ENCODE measurements at regions not wholly inside any gene's neighbourhood (a gene's known extent, or its start where the extent isn't known, plus 50 kb on each side); places are given as distances from the start of the nearest gene placed in this dataset.

DNA sequence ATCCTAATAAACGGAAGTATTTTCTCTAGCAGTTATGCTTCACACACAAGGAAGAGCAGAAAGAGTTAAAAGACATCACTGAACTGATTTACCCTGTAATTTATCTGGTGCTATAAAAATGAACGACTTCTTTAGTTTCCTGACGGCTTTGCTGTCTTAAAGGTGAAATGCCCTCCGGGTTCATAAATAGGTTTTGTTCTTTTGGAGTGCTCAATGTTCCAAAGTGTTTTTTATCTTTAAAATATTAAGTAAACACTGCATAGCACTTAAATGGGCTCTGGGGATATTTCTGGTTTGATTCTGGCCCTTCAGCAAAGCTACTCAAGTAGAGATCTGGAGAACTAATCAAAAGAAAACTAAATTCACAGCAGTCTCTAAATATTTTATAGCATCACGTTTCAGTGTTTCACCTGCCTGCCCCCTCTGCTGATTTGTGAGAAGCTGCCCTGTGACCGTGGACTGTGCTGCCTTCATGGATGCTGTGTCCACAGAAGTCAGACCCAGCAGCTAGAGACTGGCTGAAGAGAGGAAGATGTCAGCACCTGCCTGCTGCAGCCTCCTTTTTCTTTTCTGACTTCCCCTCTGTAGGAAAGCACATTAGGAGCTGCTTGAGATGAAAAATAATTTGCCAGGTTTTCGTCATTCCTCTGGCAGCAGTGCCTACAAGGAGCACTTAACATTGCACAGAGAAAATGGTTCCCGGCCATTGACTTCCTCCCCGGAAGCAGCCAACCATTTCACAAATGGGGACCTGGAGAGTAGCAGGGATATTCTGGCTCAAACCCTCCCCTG, 205.1 kb upstream of the FSCB start:
- DNase-seq (ENCODE audit: low read depth in 2 of 2): no peak

DNA sequence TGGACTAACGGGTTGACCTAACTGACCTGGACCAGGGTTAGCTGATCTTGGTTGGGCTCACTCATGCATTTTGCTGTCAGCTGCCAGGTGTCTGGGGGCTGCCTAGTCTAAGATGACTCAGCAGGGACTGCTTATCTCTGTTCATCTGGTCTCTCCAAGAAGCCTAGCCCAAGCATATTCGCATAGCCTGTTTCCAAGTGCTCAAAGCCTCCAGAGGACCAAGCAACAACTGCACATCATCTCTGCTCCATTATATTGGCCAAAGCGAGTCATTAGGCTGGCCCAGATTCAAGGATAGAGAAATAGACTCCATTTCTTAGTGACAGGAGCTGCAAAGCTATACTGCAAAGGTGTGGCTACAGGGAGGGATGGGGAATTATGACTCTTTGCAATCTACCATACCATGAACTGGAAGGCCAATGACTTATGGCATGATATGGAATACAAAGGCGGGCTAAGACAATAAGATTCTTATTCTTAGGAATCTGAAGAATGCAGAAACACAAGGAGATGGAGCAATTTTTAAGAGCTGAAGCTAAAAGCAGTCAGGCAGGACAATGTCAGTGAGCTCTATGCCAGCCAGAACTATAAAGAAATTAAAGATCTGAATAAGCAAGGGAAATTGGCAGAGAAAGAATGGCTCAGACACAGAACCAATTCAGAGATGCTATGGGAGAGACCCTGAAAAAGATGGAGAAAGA, 194.6 kb upstream of the FSCB start:
- no peak for DNase-seq (ENCODE audit: low read depth in 2 of 2)

DNA sequence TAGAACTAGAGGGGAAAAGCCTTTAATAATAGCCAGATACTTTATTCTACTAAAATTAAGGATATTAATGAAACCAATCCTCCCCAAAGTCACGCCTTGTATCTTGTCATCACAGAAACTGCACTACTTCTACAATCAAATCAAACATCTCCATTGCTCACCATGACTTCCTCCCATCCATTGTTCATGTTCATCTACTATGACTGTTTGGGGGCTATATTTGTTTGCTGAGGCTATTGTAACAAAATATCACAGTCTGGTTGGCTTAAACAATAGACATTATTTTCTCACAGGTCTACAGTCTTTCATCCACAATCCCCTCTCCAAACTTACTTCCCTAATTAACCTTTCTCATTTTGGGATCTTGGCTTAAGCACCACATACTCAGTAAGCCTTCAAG, 193.6 kb upstream of the FSCB start:
- DNase-seq (ENCODE audit: low read depth in 2 of 2): no peak

DNA sequence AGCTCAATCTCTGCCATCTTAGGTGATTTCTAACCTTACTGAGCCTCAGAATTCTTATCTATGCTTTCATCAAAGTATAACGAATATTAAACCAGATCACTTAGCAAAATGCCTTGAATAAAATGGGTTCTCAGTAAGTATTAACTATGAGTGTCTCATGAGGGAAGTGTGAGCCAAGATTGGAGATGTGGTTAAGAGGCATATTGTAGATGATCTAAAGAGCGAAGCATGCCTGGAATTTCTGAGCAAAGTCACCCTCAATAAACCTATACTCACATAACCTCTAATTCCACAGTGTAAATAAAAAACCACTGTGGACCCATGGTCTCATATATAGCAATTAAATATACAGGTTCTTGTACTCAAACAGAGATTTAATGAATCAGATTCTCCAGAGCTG, 193.1 kb upstream of the FSCB start:
- peak in 1 of 2 experiments; percentile 10 for DNase-seq (ENCODE audit: low read depth in 2 of 2)

DNA sequence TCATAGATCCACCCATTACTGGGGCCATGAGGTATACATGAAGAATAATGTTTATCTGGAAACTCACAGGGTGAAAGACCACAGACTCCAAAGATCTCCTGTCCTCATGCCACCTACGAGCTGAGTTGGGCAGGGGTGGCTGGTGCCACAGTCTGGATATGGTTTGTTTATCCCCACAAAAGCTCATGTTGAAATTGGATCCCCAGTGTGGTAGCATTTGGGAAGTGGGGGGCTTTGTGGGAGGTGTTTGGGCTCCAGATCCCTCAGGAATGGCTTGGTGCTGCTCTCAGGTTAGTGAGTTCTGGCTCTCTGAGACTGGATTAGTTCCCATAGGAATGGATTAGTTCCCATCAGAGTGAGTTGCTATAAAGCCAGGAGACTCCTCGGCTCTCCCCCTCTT, 192.3 kb upstream of the FSCB start:
- DNase-seq (ENCODE audit: low read depth in 2 of 2): no peak

DNA sequence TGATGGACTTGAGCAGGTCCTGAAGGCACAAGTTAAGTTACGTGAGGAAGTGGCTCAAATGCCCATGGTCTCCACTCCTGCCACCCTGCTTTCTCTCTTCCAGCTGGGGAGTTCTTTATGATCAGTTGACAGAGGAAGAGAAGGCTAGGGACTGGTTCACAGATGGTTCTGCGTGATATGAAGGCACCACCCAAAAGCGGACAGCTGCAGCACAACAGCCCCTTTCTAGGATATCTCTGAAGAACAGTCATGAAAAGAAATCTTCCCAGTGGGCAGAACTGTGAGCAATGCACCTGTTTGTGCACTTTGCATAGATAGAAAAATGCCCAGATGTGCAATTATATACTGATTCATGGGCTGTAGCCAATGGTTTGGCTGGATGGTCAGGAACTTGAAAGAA, 162.4 kb upstream of the FSCB start:
- DNase-seq (ENCODE audit: low read depth in 2 of 2): no peak

DNA sequence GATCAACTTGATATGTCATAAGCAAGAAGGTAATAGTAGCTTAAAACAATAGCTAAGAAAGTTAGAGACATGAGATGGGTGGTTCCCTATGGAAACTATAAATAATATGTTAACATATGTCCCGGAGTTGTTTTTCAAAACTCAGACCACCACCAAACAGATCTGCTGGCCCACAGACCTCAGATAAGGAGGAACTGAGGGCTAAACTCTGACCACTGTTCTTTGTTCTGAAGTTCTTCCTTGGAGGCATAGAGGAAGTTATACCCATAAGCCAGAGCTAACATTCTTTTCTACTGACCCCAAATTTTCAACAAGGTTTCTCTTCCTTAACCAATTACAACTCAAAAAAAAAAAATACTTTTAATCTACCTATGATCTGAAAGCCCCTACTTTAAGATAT, 156.1 kb upstream of the FSCB start:
- DNase-seq (ENCODE audit: low read depth in 2 of 2): no peak

DNA sequence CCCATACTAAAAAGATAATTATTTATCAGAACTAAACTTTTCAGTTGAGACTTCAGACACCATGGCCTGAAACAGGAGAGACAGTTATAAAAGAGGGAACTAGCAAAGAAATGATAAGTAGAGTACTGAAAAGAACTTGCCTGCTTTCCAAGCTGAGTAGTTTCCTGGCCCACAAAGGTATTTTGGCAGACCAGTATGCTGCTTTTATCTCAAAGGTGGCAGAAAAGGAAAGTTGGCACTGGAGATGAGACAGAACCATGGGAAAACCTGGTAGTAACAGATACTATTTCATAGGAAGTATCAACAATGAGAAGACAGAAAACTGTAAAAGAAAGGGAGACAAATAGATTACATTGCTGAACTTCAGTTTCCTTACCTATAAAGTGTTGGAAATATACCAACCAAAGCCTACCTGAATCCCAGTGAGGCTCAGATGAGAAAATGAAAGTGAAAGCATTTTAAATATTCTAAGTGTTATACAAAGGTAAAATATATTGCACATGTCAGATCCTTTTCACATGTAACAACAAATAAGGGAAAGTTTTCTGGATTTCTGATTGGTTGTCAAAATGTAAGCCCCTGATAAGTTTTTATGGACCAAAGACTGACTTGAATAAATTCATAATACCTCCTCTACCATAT, 155.3 kb upstream of the FSCB start:
- no peak for DNase-seq (ENCODE audit: low read depth in 2 of 2)

DNA sequence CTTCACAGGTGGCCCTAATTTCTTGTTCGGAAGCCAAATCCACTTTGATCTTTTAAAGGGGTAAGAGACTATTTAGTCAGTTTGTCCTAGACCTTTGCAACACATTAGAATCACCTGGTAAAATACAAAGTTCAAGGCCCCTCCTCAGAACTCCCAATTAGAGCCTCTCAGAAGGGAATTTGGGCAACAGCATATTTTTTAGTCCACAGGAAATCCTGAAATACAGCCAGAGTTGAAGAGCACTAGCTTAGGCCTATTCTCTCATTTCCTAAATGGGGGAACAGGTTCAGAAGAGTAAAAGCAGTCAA, 151.3 kb upstream of the FSCB start:
- DNase-seq (ENCODE audit: low read depth in 2 of 2): no peak

DNA sequence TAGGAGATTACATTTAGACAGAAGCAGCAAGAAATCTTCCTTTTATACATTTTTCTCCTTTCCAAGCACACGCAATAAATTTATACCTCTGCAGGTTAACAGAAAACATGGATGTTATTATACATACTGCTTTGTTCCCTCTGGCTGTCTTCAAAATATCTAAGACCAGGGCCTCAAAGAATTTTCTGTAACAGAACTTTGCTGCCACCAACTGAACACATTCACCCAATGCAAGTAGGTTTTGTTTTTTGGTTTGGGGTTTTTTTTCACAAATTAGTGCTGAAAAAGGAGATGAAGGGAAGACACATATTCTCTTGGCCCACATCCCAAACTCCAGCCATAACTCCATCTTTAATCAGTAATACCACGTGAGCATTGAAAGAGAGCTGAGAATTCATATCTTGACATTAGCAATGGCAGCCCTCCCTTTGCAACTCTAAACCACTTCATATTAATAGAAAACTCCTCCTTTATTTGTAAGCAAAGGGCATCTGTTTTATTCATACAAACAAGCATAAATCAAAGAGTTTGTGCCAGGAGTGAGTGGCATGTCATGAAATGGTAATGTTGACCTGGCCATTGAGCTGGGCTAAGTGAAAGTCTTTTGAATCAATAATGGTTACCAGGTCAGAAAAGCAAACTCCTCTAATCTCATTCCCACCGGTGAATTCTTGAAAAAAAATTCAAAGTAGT, 150.8 kb upstream of the FSCB start:
- no peak for DNase-seq (ENCODE audit: low read depth in 2 of 2)

DNA sequence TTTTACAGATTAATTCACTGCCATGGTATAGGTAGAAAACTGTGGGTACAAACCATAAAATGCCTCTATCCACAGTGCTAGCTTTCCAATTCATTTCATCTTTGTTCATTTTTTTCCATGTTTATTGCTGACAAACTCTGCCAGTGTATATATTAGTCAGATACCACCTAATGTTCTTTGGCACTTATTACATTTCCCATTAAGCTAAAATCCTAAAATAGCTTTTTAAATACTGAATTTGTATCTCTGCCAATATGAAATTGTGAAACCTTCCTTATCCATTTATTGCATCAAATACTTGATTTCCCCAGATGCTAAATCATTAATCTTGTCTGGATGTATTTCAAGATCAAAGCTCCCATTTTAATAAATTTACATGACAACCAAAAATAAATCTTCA, 150.1 kb upstream of the FSCB start:
- no peak for DNase-seq (ENCODE audit: low read depth in 2 of 2)

DNA sequence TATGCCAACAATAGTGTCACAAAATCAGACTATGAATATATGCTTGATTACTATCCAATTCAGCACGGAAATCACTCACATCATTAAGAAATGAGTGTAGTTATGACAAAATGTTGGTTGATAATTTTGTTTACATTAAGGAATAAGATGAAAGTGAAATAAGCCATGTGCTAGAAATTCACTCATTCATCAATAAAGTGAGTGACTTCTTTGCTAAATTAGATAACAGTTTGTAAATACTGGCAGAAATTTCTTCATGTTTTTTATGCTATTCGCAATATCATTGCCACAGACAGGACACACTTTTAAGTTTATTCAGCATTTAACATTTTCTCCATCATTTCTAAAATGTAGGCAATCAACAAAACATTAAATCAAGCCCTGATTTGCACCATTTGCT, 147.5 kb upstream of the FSCB start:
- DNase-seq (ENCODE audit: low read depth in 2 of 2): no peak

DNA sequence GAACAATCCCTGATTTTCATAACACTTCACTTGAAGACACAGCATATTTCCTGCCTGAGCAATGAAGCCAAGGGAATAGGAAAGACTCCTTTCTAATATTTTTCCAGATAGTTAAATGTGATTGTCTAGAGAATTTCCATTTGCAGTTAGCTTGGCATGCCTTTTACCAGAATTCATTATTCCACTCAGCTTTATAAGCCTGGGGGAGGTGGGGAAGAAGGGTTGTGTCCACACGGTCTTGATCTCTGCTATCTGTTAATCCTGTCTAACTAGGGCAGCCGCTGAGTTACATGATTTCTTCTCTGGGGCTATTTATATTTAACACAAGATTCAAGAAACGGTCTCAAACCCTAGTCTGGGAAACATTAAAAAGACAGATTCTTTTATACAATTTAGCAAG, 146.6 kb upstream of the FSCB start:
- DNase-seq (ENCODE audit: low read depth in 2 of 2): no peak

DNA sequence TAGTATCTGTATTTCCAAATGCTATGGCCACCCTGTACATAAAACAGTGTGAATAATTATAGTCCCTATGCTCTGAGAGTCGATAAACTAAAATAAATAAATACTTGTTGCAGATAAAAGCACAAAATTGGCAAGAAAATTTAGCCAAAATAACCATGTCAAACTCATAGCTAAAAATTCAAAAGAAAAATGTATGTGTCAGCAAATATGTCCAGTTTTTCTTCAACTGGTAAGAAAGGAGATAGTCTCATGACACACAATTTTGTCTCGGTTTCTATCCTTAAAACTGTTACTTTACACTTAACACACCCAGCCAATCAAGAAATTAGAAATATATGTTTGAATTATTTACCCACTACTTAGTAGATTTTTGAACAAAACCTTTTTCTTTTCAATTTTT, 145.6 kb upstream of the FSCB start:
- no peak for DNase-seq (ENCODE audit: low read depth in 2 of 2)

DNA sequence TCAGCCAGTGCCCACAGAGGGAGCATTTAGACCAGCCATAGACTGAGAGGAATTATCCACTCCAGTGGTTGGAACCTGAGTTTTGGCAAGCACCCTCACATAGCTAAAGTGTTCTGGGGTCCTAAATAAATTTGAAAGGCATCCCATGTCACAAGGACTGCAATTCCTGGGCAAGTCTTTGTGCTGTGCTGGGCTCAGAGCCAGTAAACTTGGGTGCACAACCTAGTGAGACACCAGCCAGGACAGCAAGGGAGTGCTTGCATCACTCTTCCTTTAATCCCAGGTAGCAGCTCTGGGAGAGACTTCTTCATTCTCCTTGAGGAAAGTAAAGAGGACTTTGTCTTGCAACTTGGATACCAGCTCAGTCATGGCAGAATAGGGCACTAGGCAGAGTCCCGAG, 142.0 kb upstream of the FSCB start:
- no peak for DNase-seq (ENCODE audit: low read depth in 2 of 2)

DNA sequence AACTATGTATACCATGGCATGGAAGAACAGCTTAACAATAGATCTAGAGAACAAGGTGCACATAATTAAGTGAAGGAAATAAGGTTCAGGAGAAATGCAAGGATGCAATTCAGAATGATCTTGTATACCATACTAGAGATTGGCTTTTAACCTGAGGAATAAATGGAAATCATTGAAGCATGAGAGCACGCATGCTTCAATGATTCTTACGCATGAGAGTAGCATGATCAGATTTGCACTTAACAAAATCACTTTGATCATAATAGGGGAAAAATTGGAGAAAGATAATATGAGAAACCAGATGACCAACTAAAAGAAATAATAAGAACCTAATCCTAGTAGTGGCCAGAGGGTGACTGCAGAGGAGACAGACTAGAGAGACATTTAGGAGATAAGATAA, 133.3 kb upstream of the FSCB start:
- DNase-seq (ENCODE audit: low read depth in 2 of 2): no peak

DNA sequence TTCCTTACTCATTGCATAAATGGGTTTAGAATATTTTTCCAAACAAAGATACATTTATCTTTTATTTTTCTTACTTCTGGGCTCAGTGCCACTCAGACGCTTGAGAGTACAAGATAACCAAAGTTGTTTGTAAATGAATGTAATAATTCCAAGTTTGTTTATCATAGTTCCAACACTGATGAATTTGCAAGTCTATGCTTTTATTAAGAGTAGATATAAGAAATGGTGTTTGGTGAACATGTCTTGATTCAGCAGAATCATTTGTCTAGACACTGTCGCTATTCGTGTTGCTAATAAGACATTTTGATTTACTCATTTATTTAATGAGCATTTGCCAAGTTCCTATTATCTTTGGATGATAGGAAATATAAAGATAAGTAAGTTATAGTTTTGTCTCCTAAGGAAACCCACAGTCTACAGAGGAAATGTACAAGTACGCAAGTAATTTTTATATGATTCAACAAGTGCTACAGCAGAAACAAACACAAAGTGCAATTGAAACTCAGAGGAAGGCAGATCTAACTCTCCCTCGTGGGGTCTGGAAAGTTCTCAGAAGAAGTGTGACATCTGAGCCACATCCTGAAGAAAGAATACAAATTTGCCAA, 132.8 kb upstream of the FSCB start:
- no peak for DNase-seq (ENCODE audit: low read depth in 2 of 2)

DNA sequence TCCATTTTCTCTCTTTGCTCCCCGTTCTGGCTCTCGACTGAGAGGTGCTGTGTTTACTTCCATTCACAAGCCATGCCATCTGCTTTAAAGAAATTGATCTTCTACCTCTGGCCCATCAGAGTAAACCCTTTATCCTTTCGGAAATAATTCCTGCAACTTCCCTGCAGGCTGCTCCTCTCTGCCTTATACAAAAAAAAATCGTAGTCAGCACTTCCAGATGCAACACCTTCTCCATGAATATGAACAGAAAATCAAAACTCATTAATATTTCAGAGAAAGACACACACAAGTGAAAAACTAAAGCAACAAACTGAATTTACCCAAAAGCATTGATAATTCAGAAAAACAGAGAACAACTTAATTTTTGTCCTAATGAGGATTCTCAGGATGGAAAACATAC, 127.6 kb upstream of the FSCB start:
- no peak for DNase-seq (ENCODE audit: low read depth in 2 of 2)

DNA sequence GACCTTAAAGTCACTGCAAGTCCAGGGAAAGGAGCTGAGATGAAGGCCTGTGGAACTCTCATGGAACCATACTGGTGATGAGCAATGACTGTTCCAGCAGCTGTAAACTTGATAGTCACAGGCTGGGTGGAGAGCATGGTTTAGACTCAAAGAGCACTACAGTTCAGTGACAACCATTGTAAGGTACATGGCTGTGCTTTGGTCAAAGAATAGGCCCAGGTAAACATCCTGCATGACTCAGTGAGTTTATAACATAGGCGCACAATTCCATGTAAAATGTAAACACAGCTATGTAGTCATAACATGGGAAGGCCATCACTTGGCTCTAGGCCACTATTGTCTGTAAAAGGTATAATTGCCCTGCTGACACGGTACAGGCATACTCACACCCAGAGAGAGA, 119.3 kb upstream of the FSCB start:
- no peak for DNase-seq (ENCODE audit: low read depth in 2 of 2)

DNA sequence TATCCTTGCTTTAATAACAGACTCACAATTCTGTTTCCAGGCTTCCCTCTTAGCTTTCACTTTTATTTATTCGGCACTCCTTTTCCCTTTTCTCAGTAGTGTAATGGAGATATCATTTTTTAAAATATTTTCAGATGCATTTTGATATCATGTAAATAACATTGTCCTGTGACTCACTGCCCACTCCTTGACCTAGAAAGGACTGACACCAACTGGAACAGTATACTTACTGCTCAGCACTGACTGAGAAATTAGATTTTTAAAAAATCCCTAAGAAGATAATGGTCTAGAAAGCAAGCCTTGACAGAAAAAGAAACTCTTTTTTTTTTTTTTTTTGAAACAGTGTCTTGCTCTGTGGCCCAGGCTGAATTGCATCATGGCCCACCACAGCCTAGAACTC, 118.0 kb upstream of the FSCB start:
- DNase-seq (ENCODE audit: low read depth in 2 of 2): no peak

DNA sequence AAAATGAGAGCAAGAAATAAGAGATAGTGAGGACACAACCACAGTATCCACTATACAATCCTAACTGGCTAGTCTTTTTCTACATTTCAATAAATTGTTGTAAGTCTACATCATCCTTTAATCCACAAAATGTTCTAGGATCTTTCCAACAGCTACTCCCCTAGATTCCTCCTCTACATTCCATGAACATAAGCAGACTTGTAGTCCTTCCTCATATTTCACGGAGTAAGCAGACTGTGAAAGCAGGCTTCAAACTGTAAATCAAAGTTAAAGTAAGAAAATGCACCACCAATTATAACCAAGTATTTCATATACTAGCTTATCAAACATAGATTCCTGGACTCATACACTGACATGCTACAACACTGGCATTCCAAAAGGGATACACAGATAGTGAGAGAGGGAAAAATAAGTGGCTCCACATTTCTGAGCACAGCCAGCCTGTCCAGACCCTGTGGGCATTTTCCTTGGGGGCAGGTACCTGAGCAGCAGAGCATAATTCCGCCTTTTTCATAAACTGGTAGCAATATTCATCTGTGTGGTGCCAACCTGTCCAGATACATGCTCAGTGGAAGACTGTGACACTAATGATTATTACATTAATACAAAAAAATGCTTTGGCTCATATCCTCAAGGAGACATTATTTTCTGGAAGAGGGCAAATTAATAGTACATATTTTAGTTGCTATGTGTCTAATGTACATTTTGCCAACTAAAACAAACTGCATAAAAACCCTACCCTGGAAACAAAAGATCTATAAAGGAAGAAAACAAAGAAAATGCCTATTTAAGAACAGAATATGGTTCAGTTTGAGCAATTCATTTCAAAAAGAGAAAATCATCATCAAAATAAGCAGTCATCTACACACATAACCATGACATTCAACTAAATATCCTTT, 113.3 kb upstream of the FSCB start:
- no peak for DNase-seq (ENCODE audit: low read depth in 2 of 2)
